Lower leg skin (tissue), 4 donors: ENCODE measurements at regions not wholly inside any gene's neighbourhood (a gene's known extent, or its start where the extent isn't known, plus 50 kb on each side); places are given as distances from the start of the nearest gene placed in this dataset.

Source experiments
- DNase-seq, 2 donors: peaks; one replicate each; pipeline ENCODE4 v3.0.0-alpha.2; 2019; ENCODE audit warnings: low spot score in 2 of 2
- H3K4me3 ChIP-seq: fragments of 200-600 bp; sonication (generic); 2 replicates; pipeline ENCODE4 v1.5.1; 2017; ENCODE audit warnings: mild to moderate bottlenecking, low read depth; ENCODE audit not compliant: poor library complexity, severe bottlenecking
- POLR2A ChIP-seq, 2 donors: fragments of 450-650 bp; IDR thresholded peaks; one replicate each; pipeline ENCODE4 v1.6.1; 2016 to 2017; ENCODE audit warnings: antibody characterized with exemption in 2 of 2, mild to moderate bottlenecking in 1 of 2, moderate library complexity in 1 of 2
- WGBS, 2 donors: methylation state at CpG; one replicate each; pipeline ENCODE4 v1.1.5; 2018; 5-methylcytosine and 5-hydroxymethylcytosine counted together
- intact Hi-C: fragments of 100-400 bp; cut with DNase I; formaldehyde crosslinking; loops from one replicate; pipeline ENCODE4 v1.15.0; 2023; ENCODE audit warnings: low total_unique reads
- TF ChIP-seq, protein P1 (sequence below), 3 donors: fragments of 450-650 bp; IDR thresholded peaks; one replicate each; pipeline ENCODE4 v1.5.1; 2016; ENCODE audit warnings: antibody characterized with exemption in 3 of 3, mild to moderate bottlenecking in 3 of 3, moderate library complexity in 2 of 3

DNA sequence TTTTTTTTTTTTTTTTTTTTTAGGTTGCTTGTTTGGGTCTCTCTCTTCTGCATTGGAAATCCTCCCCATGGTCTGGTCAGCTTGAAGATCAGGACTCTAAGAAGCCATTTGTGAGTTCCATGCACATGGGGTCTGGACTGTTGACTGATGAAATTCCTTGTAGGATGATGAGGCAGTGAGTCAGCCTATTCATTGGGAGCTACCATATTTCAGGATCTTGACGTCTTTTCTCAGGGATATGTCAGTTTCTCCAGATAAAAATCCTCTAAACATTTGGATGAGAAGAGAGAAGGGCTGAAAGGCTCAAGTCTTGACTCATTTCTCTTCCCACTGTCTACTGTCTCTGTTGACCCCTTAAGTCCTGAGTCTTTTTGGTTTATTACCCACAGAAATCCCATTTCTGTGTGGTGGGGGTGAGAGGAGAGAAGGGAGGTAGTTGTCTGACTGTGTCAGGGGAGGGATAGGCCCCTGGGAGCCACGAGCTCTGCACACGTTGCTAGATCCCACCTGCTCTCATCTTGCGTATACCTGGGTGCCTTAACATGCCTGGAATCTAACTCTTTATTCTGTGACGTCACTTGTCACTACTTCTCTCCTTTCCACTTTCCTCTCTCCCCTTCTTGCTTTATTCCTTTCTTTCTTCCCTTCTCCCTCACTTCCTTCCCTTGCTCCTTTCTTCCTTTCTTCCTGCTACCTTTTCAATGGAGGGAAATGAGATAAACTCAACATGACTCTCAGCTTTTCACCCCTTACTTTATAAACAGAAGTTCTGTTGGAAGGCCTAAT is 333.1 kb upstream of the XYLT1 start:
- intact Hi-C loops = no loop called here
- H3K4me3 ChIP-seq = no peak overlapping the region
- no peak for DNase-seq
- WGBS, 2 donors = 57 to 60% methylated on average over 5 of the region's 5 CpGs
- no peak for TF ChIP-seq POLR2A (IDR thresholded peaks at IDR 0.05)
- TF ChIP-seq, protein P1, sequence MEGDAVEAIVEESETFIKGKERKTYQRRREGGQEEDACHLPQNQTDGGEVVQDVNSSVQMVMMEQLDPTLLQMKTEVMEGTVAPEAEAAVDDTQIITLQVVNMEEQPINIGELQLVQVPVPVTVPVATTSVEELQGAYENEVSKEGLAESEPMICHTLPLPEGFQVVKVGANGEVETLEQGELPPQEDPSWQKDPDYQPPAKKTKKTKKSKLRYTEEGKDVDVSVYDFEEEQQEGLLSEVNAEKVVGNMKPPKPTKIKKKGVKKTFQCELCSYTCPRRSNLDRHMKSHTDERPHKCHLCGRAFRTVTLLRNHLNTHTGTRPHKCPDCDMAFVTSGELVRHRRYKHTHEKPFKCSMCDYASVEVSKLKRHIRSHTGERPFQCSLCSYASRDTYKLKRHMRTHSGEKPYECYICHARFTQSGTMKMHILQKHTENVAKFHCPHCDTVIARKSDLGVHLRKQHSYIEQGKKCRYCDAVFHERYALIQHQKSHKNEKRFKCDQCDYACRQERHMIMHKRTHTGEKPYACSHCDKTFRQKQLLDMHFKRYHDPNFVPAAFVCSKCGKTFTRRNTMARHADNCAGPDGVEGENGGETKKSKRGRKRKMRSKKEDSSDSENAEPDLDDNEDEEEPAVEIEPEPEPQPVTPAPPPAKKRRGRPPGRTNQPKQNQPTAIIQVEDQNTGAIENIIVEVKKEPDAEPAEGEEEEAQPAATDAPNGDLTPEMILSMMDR (IDR thresholded peaks at IDR 0.05) = no peak

DNA sequence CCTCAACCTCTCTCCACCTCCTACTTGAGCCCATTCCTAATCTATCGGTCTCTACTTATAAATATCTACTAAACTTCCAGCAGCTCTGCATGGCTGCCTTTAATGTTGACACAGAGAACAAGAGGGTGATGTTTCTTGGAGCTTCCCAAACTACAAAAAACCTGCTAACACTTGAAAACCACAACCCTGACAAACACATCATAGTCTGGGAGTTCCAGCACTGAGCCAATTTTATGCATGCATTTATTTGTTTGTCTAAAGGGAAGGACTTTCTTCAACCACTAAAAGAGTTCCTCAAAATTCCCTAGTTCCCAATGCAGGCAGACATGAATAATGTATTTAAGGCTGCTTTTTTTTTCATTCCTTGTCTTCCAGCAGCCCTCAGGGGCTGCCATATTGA is 331.8 kb upstream of the XYLT1 start:
- no peak for DNase-seq
- 90 to 91% methylated on average over 1 of the region's 1 CpG for WGBS, 2 donors
- intact Hi-C loops = no loop called here
- TF ChIP-seq, protein P1 (IDR thresholded peaks at IDR 0.05) = no peak
- no peak for TF ChIP-seq POLR2A (IDR thresholded peaks at IDR 0.05)
- H3K4me3 ChIP-seq = no peak overlapping the region

DNA sequence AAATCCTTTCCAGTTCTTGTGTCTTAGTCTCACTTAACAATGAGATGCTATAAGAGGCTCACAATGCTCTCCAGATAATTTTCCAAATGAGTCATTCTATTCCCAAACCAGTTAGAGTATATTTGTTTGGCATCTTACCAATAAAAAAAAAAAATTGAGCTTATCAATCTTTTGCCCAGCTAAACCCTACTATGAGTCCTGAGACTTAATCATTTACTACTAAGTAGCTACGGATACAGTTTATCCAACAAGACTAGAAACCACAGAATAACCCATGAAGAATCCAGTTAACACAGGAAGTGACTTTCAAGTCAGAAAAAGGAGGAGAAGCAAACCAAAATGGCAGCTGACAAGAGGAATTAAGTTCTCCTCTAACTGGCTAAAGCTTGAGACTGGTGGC is 330.3 kb upstream of the XYLT1 start:
- no peak overlapping the region for H3K4me3 ChIP-seq
- TF ChIP-seq, protein P1 (IDR thresholded peaks at IDR 0.05) = no peak
- WGBS, 2 donors = 81% methylated on average over 1 of the region's 1 CpG

DNA sequence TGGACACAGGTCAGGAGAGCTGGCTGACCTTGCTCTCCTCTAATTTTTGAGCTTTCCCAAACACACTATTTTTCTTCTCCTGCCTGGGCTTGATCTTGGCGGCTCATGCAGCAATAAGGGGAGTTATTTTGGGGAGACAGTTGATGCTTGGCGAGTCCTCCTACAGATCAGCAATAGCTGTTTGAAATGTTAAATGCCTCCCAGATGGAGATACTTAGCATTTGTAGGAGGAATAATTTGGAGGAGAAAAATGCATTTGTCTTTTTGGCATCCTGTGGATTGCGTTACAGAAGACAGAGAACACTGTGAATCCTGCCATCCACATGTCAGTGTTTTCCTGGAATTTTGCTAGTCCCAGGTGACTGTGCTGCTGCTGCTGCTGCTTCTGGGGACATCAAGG is 328.0 kb upstream of the XYLT1 start:
- no peak overlapping the region for H3K4me3 ChIP-seq
- no peak for DNase-seq
- intact Hi-C loops = no loop called here
- WGBS, 2 donors = 44 to 47% methylated on average over 3 of the region's 3 CpGs
- TF ChIP-seq, protein P1 (IDR thresholded peaks at IDR 0.05) = no peak
- no peak for TF ChIP-seq POLR2A (IDR thresholded peaks at IDR 0.05)

More for the DNA sequence above, 330.3 kb upstream of the XYLT1 start:
- intact Hi-C loops = no loop called here
- no peak for DNase-seq

- no peak for DNase-seq
- intact Hi-C loops = no loop called here
- no peak for TF ChIP-seq POLR2A (IDR thresholded peaks at IDR 0.05)
- TF ChIP-seq, protein P1 (IDR thresholded peaks at IDR 0.05) = no peak
- no peak overlapping the region for H3K4me3 ChIP-seq
- 85 to 93% methylated on average over 1 of the region's 1 CpG for WGBS, 2 donors
These were observed 322.6 kb upstream of the XYLT1 start for GRCh38 chr16:17793354-17793753.

DNA sequence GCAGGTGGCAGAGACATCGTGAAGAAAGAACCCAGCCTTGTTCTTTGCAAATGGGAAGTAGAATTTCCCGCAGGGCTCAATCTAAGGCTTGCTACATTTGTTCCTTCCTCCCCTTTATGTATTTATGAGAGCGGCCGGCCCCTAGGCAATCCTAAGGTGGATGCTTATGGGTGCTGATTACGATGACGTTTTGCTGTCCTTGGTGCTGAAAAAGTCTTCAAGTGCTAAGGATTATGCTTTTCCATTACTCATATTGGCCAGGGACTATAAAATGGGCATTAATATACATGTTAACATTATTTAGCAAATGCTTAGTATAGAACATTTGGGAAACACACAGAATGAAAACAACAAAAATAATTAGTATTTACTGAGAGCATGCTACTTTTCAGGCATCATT is 313.3 kb upstream of the XYLT1 start:
- intact Hi-C loops = no loop called here
- WGBS, 2 donors = 7 to 8% methylated on average over 6 of the region's 6 CpGs
- no peak overlapping the region for H3K4me3 ChIP-seq
- no peak for DNase-seq
- TF ChIP-seq, protein P1 (IDR thresholded peaks at IDR 0.05) = no peak
- TF ChIP-seq POLR2A (IDR thresholded peaks at IDR 0.05) = no peak
